Stimulated activated CD8-positive, alpha-beta memory T cell treated with anti-CD3 and anti-CD28 coated beads, Interleukin-15, amount 100 ng/mL, for 48 hours (primary cell): ENCODE measurements at regions not wholly inside any gene's neighbourhood (a gene's known extent, or its start where the extent isn't known, plus 50 kb on each side); places are given as distances from the start of the nearest gene placed in this dataset.
A peak's percentile ranks its signal among the peaks of the same experiment; 100 is the strongest.
"Not testable (repeated sequence)": the region's sequence is repeated elsewhere in the genome, so short reads cannot be mapped to it uniquely, and the experiment has no call there.

Source experiments
- DNase-seq, 2 donors: peaks; one replicate each; pipeline ENCODE4 v3.0.0-alpha.2; 2020; ENCODE audit warnings: low read depth in 2 of 2

GRCh38 chr11:79515781-79516180, 75.0 kb upstream of the TENM4 start:
- DNase-seq, result no peak

GRCh38 chr11:79514695-79515094, 73.9 kb upstream of the TENM4 start:
- DNase-seq, result no peak

- DNase-seq, result no peak
These were observed 73.5 kb upstream of the TENM4 start for GRCh38 chr11:79514290-79514689.

GRCh38 chr11:79512706-79513469, 72.1 kb upstream of the TENM4 start:
- no peak for DNase-seq

GRCh38 chr11:79510960-79511359, 70.1 kb upstream of the TENM4 start:
- no peak for DNase-seq

GRCh38 chr11:79508461-79508860, 67.6 kb upstream of the TENM4 start:
- no peak for DNase-seq

- no peak for DNase-seq
These were observed 66.9 kb upstream of the TENM4 start for GRCh38 chr11:79507706-79508105.

GRCh38 chr11:79506734-79507344, 66.0 kb upstream of the TENM4 start:
- DNase-seq, result no peak

GRCh38 chr11:79506124-79506523, 65.3 kb upstream of the TENM4 start:
- no peak for DNase-seq

GRCh38 chr11:79503028-79503427, 62.2 kb upstream of the TENM4 start:
- no peak for DNase-seq

- no peak for DNase-seq
These were observed 60.9 kb upstream of the TENM4 start for GRCh38 chr11:79501707-79502106.

- DNase-seq, result not testable (repeated sequence)
These were observed 59.1 kb upstream of the TENM4 start for GRCh38 chr11:79499929-79500328.

GRCh38 chr11:79498667-79499066, 57.8 kb upstream of the TENM4 start:
- DNase-seq, result no peak

- peak; percentile 5 to 12 for DNase-seq
These were observed 52.8 kb upstream of the TENM4 start for GRCh38 chr11:79493555-79494171.

- no peak for DNase-seq
These were observed 51.2 kb upstream of the TENM4 start for GRCh38 chr11:79492008-79492407.
